ENCODE measurements at regions not wholly inside any gene's neighbourhood (a gene's known extent, or its start where the extent isn't known, plus 50 kb on each side); places are given as distances from the start of the nearest gene placed in this dataset.

GRCh38 chr5:9927106-9927505 is 297.0 kb upstream of the TAS2R1 start:
- Histone ChIP-seq H3K4me3 (no peak overlapping the region), H3K36me3 (no peaks in the 10 kb centered on the region), H3K4me1 (no peaks in the 10 kb centered on the region), H3K27me3 (no peaks in the 10 kb centered on the region), H3K27ac (no peak overlapping the region), H3K9me3 (peaks cover 7% of the 10 kb centered on the region)
- no peak for TF ChIP-seq POLR2AphosphoS5 (IDR thresholded peaks at IDR 0.05; ENCODE audit: insufficient read depth in 1 of 2, low read depth in 1 of 2)
- no peak for DNase-seq (ENCODE audit: extremely low spot score in 2 of 2)
- intact Hi-C loops (cut with DNase I) = no loop called here

- Histone ChIP-seq H3K36me3 (no peaks in the 10 kb centered on the region), H3K27ac (no peak overlapping the region), H3K27me3 (no peaks in the 10 kb centered on the region), H3K4me1 (no peaks in the 10 kb centered on the region), H3K4me3 (no peak overlapping the region), H3K9me3 (peaks cover 7% of the 10 kb centered on the region)
- TF ChIP-seq POLR2A (IDR thresholded peaks at IDR 0.05) (no peak), POLR2AphosphoS5 (IDR thresholded peaks at IDR 0.05; ENCODE audit: insufficient read depth in 1 of 2, low read depth in 1 of 2) (no peak), CTCF (IDR thresholded peaks at IDR 0.05) (no peak)
- no peak for DNase-seq (ENCODE audit: extremely low spot score in 2 of 2)
- intact Hi-C loops (cut with DNase I) = no loop called here
These were observed 294.5 kb upstream of the TAS2R1 start for GRCh38 chr5:9924614-9925013.

- no peak overlapping the region for H3K4me3 ChIP-seq
- no peaks in the 10 kb centered on the region for H3K4me1 ChIP-seq
- peaks cover 7% of the 10 kb centered on the region for H3K9me3 ChIP-seq
- no peaks in the 10 kb centered on the region for H3K36me3 ChIP-seq
- TF ChIP-seq CTCF (IDR thresholded peaks at IDR 0.05) = no peak
- no peak for TF ChIP-seq POLR2A (IDR thresholded peaks at IDR 0.05)
- TF ChIP-seq POLR2AphosphoS5 (IDR thresholded peaks at IDR 0.05; ENCODE audit: insufficient read depth in 1 of 2, low read depth in 1 of 2) = no peak
- intact Hi-C loops (cut with DNase I) = no loop called here
- no peak for DNase-seq (ENCODE audit: extremely low spot score in 2 of 2)
- H3K27me3 ChIP-seq = no peaks in the 10 kb centered on the region
- no peak overlapping the region for H3K27ac ChIP-seq
These were observed 292.6 kb upstream of the TAS2R1 start for GRCh38 chr5:9922719-9923118.

- TF ChIP-seq CTCF (IDR thresholded peaks at IDR 0.05) (no peak), POLR2A (IDR thresholded peaks at IDR 0.05) (no peak), POLR2AphosphoS5 (IDR thresholded peaks at IDR 0.05; ENCODE audit: insufficient read depth in 1 of 2, low read depth in 1 of 2) (no peak)
- Histone ChIP-seq H3K9me3 (peaks cover 7% of the 10 kb centered on the region), H3K4me3 (no peak overlapping the region), H3K27me3 (no peaks in the 10 kb centered on the region), H3K4me1 (no peaks in the 10 kb centered on the region), H3K27ac (no peak overlapping the region), H3K36me3 (no peaks in the 10 kb centered on the region)
- DNase-seq (ENCODE audit: extremely low spot score in 2 of 2) = no peak
- intact Hi-C loops (cut with DNase I) = no loop called here
These were observed 290.5 kb upstream of the TAS2R1 start for GRCh38 chr5:9920697-9921096.

GRCh38 chr5:9919306-9920030 is 289.3 kb upstream of the TAS2R1 start:
- H3K4me3 ChIP-seq = no peak overlapping the region
- no peaks in the 10 kb centered on the region for H3K27me3 ChIP-seq
- TF ChIP-seq POLR2AphosphoS5 (IDR thresholded peaks at IDR 0.05; ENCODE audit: insufficient read depth in 1 of 2, low read depth in 1 of 2) = no peak
- no peak for TF ChIP-seq POLR2A (IDR thresholded peaks at IDR 0.05)
- no peak for TF ChIP-seq CTCF (IDR thresholded peaks at IDR 0.05)
- no peaks in the 10 kb centered on the region for H3K4me1 ChIP-seq
- no peak for DNase-seq (ENCODE audit: extremely low spot score in 2 of 2)
- no peaks in the 10 kb centered on the region for H3K36me3 ChIP-seq
- H3K27ac ChIP-seq = no peak overlapping the region
- H3K9me3 ChIP-seq = peaks cover 7% of the 10 kb centered on the region
- intact Hi-C loops (cut with DNase I) = no loop called here
